ENCODE measurements at regions not wholly inside any gene's neighbourhood (a gene's known extent, or its start where the extent isn't known, plus 50 kb on each side); places are given as distances from the start of the nearest gene placed in this dataset.

DNA sequence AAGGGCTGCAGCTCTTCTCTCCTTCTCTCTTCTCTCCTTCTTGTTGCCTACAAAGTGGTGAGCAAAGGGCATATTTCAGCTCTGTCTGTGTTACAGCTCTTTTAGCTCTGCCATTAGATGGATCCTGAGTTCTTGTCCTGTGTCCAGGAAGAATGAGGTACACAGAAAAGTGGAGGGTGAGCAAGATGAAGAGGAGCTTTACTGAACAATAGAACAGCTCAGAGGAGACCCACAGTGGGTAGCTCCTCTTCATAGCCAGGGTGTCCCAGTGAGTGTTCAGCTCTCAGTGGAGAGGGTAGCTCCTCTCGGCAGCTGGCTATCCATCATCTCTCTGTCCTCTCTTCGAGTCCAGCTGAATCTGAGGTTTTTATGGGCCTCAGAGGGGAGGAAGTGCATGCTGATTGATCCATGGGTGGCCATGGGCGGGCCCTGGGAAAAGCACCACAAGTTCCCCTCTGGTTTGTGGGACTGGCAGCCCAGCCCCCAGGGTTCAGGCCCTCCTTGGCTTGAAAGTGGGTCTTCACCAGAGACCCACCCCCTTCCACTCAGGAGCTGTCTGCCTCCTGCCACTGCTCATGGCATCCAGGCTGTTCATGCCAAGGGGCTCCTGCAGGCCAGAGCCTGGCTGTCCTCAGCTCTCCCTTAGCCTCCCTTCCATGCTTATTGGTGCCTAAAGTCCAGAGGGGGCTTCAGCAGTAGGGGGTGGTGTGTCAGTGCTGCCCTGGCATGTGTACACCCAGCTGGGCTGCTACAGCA, 109.1 kb upstream of the FAM180A start:
- Histone ChIP-seq H3K36me3 (no peaks in the 10 kb centered on the region), H3K27me3 (no peaks in the 10 kb centered on the region), H3K9me3 (peaks cover 0 to 17% of the 10 kb centered on the region in 2 donors), H3K4me1 (no peaks in the 10 kb centered on the region), H3K4me3 (no peak overlapping the region), H3K27ac (no peak overlapping the region)
- TF ChIP-seq, protein P1, sequence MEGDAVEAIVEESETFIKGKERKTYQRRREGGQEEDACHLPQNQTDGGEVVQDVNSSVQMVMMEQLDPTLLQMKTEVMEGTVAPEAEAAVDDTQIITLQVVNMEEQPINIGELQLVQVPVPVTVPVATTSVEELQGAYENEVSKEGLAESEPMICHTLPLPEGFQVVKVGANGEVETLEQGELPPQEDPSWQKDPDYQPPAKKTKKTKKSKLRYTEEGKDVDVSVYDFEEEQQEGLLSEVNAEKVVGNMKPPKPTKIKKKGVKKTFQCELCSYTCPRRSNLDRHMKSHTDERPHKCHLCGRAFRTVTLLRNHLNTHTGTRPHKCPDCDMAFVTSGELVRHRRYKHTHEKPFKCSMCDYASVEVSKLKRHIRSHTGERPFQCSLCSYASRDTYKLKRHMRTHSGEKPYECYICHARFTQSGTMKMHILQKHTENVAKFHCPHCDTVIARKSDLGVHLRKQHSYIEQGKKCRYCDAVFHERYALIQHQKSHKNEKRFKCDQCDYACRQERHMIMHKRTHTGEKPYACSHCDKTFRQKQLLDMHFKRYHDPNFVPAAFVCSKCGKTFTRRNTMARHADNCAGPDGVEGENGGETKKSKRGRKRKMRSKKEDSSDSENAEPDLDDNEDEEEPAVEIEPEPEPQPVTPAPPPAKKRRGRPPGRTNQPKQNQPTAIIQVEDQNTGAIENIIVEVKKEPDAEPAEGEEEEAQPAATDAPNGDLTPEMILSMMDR (IDR thresholded peaks at IDR 0.05), result no peak
- DNase-seq, result no peak
- intact Hi-C loops (cut with DNase I), result no loop called here
- no peak for ATAC-seq

DNA sequence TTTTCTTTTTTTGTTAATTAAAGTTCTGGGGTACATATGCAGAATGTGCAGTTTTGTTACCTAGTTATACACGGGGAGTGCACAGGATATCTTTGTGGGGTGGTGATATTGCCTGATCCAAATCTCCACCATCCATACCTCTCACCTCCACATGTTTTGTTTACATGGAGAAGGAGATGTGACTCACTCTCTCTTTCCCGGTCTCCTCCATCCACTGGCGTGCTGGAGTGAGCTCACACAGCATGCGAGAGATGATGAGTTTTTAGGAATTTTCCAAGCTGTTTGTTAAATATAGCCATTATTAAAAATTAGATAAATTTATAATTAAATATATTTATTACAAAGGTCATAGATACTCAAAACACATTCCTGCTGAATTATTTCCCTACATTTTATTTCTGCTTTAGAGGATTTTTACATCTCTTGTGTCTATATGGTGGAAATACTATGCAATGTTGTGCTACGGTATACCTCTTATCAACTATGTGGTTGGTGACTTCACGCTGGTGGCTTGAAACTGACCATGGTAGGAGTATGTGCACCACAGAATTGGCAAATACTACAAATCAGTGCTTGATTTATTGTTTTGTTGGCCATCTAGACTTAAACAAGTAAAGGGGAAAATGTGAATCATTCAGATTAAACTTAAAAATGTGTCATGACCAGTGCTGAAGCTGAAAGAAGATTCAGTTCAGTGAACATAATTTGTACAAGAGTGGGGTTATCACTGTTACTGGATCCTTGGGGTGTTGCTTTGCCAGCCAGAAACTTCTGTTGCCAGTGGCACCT, 107.9 kb upstream of the FAM180A start:
- H3K27ac ChIP-seq, result no peak overlapping the region
- no peaks in the 10 kb centered on the region for H3K36me3 ChIP-seq
- TF ChIP-seq, protein P1 (IDR thresholded peaks at IDR 0.05), result no peak
- no peaks in the 10 kb centered on the region for H3K27me3 ChIP-seq
- no peak for DNase-seq
- no peak overlapping the region for H3K4me3 ChIP-seq
- peaks cover 0 to 13% of the 10 kb centered on the region in 2 donors for H3K9me3 ChIP-seq
- intact Hi-C loops (cut with DNase I), result no loop called here
- ATAC-seq, result peak; percentile 49
- H3K4me1 ChIP-seq, result no peaks in the 10 kb centered on the region

GRCh38 chr7:135855846-135856245, 107.2 kb upstream of the FAM180A start:
- Histone ChIP-seq H3K36me3 (no peaks in the 10 kb centered on the region), H3K27ac (no peak overlapping the region), H3K9me3 (peaks cover 0 to 8% of the 10 kb centered on the region in 2 donors), H3K4me1 (no peaks in the 10 kb centered on the region), H3K27me3 (no peaks in the 10 kb centered on the region), H3K4me3 (no peak overlapping the region)
- TF ChIP-seq, protein P1 (IDR thresholded peaks at IDR 0.05), result no peak
- peak in 2 of 4 donors; percentile 26 to 44 for DNase-seq
- ATAC-seq, result peak; percentile 26
- intact Hi-C loops (cut with DNase I), result no loop called here

DNA sequence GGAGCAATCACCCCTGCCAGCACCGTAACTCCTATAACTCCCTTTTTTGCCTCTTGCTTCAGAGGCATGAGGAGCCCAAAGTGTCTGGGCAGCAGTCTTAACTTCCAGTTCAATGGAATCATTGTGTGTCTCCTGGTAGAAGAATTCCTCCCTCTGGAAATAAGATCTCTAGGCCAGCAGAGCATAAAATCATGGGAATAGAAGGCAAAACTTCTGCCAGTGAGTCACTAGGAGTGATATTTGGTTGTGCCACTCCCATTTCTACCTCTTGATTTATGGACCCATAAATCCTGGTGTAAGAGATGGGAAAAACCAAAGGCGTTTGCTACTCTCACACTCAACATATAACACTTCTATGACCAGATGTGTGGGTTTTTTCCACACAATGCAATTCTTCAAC, 104.9 kb upstream of the FAM180A start:
- H3K4me1 ChIP-seq, result no peaks in the 10 kb centered on the region
- no peak overlapping the region for H3K4me3 ChIP-seq
- TF ChIP-seq, protein P1 (IDR thresholded peaks at IDR 0.05), result no peak
- no peaks in the 10 kb centered on the region for H3K36me3 ChIP-seq
- no peak for ATAC-seq
- no peak overlapping the region for H3K27ac ChIP-seq
- DNase-seq, result no peak
- intact Hi-C loops (cut with DNase I), result no loop called here
- no peaks in the 10 kb centered on the region for H3K27me3 ChIP-seq
- H3K9me3 ChIP-seq, result peaks cover 0 to 10% of the 10 kb centered on the region in 2 donors

- Histone ChIP-seq H3K36me3 (no peaks in the 10 kb centered on the region), H3K9me3 (peaks cover 0 to 8% of the 10 kb centered on the region in 2 donors), H3K27ac (no peak overlapping the region), H3K4me3 (no peak overlapping the region), H3K4me1 (no peaks in the 10 kb centered on the region), H3K27me3 (no peaks in the 10 kb centered on the region)
- TF ChIP-seq, protein P1 (IDR thresholded peaks at IDR 0.05), result no peak
- ATAC-seq (no peak), DNase-seq (no peak)
- intact Hi-C loops (cut with DNase I), result no loop called here
Measured at GRCh38 chr7:135853008-135853407, 104.4 kb upstream of the FAM180A start.
